RWPE2 (cell line): ENCODE measurements at regions not wholly inside any gene's neighbourhood (a gene's known extent, or its start where the extent isn't known, plus 50 kb on each side); places are given as distances from the start of the nearest gene placed in this dataset.

ENCODE experiments used
- ATAC-seq: fragments of 200-7000 bp; cut with Tn5 transposase; 3 replicates; pipeline ENCODE4 v1.9.1; 2021; ENCODE audit warnings: low read depth
- DNase-seq: peaks from one replicate; pipeline ENCODE4 v3.0.0-alpha.2; 2020; ENCODE audit warnings: low spot score
- H3K27ac ChIP-seq: fragments of 450-650 bp; 2 replicates; pipeline ENCODE4 v1.5.1; 2017; ENCODE audit warnings: mild to moderate bottlenecking; ENCODE audit not compliant: poor library complexity, severe bottlenecking
- H3K27me3 ChIP-seq: fragments of 250-450 bp; sonication (Bioruptor Pico); 2 replicates; pipeline ENCODE4 v1.5.1; 2021; ENCODE audit warnings: mild to moderate bottlenecking, moderate library complexity; ENCODE audit not compliant: insufficient read depth, poor library complexity, severe bottlenecking
- H3K36me3 ChIP-seq: fragments of 250-450 bp; sonication (Bioruptor Pico); 2 replicates; pipeline ENCODE4 v1.5.1; 2020; ENCODE audit warnings: low read depth, mild to moderate bottlenecking, moderate library complexity
- H3K4me1 ChIP-seq: fragments of 250-450 bp; sonication (Bioruptor Pico); 2 replicates; pipeline ENCODE4 v1.5.1; 2021; ENCODE audit warnings: mild to moderate bottlenecking, moderate library complexity; ENCODE audit not compliant: insufficient read depth, poor library complexity, severe bottlenecking
- H3K4me3 ChIP-seq: fragments of 250-450 bp; sonication (Bioruptor Pico); 2 replicates; pipeline ENCODE4 v1.5.1; 2021; ENCODE audit warnings: mild to moderate bottlenecking, moderate library complexity; ENCODE audit not compliant: severe bottlenecking
- H3K9me3 ChIP-seq: fragments of 250-450 bp; sonication (Bioruptor Pico); 2 replicates; pipeline ENCODE4 v1.5.1; 2021; ENCODE audit warnings: mild to moderate bottlenecking, moderate library complexity; ENCODE audit not compliant: severe bottlenecking
- TF ChIP-seq, protein P1 (sequence below): fragments of 450-650 bp; IDR thresholded peaks from one replicate; pipeline ENCODE4 v1.5.1; 2017; ENCODE audit warnings: mild to moderate bottlenecking, moderate library complexity; ENCODE audit not compliant: poor library complexity, severe bottlenecking

DNA sequence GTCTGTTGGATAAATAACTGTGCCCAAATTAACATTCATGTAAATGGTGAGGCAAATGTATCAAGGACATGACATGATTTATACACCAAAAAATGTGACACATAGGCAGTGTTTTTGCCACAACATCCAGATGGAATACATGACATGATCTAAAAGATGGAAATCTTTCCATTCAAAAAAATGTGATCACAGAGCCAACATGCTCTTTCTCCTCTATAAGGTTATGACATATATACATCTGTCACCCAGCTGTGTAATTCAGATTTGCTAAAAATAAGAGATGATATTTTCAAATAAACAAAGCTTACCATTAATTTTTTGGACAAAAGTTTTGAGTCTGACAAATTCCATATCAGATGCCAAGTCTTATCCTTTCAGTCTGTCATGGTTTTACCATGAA lies 95.5 kb upstream of the COL3A1 start:
- no peak for ATAC-seq
- TF ChIP-seq, protein P1, sequence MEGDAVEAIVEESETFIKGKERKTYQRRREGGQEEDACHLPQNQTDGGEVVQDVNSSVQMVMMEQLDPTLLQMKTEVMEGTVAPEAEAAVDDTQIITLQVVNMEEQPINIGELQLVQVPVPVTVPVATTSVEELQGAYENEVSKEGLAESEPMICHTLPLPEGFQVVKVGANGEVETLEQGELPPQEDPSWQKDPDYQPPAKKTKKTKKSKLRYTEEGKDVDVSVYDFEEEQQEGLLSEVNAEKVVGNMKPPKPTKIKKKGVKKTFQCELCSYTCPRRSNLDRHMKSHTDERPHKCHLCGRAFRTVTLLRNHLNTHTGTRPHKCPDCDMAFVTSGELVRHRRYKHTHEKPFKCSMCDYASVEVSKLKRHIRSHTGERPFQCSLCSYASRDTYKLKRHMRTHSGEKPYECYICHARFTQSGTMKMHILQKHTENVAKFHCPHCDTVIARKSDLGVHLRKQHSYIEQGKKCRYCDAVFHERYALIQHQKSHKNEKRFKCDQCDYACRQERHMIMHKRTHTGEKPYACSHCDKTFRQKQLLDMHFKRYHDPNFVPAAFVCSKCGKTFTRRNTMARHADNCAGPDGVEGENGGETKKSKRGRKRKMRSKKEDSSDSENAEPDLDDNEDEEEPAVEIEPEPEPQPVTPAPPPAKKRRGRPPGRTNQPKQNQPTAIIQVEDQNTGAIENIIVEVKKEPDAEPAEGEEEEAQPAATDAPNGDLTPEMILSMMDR: no peak

DNA sequence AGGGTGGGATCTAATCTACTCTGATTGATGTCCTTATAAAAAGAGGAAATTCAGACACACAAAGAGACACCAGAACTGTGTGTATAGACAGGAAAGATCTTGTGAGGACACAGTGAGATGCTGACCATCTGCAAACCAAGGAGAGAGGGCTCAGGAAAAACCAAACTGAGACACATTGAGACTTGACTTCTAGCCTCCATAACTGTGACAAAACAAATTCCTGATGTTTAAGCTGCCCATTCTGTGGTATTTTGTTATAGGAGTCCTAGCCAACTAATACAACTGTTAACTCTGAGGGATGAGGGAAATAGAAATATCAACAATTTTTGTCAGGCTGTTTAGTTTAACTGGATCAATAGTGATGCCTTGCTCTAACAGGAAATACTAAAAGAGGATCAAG lies 93.4 kb upstream of the COL3A1 start:
- Histone ChIP-seq H3K9me3 (no peaks in the 10 kb centered on the region), H3K27ac (no peak overlapping the region), H3K27me3 (no peaks in the 10 kb centered on the region), H3K36me3 (no peaks in the 10 kb centered on the region), H3K4me1 (no peaks in the 10 kb centered on the region), H3K4me3 (no peak overlapping the region)
- ATAC-seq (no peak), DNase-seq (no peak)
- TF ChIP-seq, protein P1: no peak

More for the DNA sequence above, 95.5 kb upstream of the COL3A1 start:
- H3K4me1 ChIP-seq: no peaks in the 10 kb centered on the region
- no peaks in the 10 kb centered on the region for H3K36me3 ChIP-seq
- no peak overlapping the region for H3K27ac ChIP-seq
- H3K27me3 ChIP-seq: no peaks in the 10 kb centered on the region
- H3K9me3 ChIP-seq: no peaks in the 10 kb centered on the region
- no peak for DNase-seq
- no peak overlapping the region for H3K4me3 ChIP-seq

DNA sequence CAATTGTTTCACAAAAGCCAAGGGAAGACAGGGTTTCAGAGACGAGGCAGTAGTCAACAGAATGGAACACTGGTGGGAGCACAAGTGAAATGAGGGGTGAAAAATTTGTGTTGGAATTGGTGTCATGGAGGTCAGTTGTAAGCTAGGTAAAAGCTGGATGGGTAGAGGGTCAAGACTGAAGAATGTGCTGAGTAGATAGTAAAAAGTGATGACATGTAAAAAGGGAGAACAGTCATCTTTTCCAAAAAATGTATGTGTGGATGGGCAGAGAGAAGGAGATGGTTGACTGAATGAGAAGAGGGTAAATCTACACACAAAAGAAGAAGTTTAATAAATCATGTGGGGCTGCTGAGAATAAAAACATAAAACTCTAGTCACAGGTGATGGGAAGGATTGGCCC lies 92.7 kb upstream of the COL3A1 start:
- Histone ChIP-seq H3K27me3 (no peaks in the 10 kb centered on the region), H3K36me3 (no peaks in the 10 kb centered on the region), H3K4me1 (no peaks in the 10 kb centered on the region), H3K9me3 (no peaks in the 10 kb centered on the region), H3K4me3 (no peak overlapping the region), H3K27ac (no peak overlapping the region)
- DNase-seq: no peak
- no peak for ATAC-seq
- TF ChIP-seq, protein P1: no peak

DNA sequence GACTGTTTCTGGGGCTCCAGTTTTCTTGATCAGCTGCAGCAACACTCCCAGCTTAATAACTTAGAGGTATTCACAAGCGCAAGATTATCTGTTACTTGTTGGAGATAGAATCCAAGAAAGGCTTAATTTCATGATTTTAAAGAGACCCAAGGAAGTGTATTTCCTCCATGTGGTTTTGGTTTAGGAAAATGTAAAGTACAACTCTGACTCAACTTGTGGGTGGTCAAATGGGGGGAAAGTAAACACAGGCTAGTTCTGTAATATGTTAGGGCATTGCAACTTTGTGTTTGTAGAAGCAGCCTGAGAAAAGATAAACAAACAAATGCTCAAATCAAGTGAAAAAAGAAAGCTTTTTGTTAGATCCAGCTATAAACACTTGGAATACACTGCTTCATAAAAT lies 90.1 kb upstream of the COL3A1 start:
- Histone ChIP-seq H3K4me3 (no peak overlapping the region), H3K27ac (no peak overlapping the region), H3K9me3 (no peaks in the 10 kb centered on the region), H3K27me3 (no peaks in the 10 kb centered on the region), H3K36me3 (no peaks in the 10 kb centered on the region), H3K4me1 (no peaks in the 10 kb centered on the region)
- TF ChIP-seq, protein P1: no peak
- DNase-seq (no peak), ATAC-seq (no peak)

DNA sequence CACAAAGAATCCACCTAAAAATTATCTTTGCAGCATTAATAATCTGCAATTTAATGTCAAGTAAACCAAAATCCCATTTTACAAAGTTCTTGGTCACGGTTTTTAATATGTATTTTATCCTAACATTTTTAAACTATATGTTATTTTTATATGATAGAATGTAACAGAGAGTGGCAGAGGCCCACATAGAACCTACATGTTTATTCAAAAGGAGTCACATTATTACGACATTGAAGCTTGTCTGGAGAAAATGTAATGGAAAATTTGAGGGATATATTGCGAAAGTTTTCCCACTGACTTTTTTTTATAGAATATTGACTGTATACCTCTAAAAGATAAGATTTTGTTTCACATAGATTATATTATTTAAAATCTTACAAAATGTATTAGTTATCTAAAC lies 89.7 kb upstream of the COL3A1 start:
- DNase-seq: no peak
- ATAC-seq: no peak
- TF ChIP-seq, protein P1: no peak
- no peaks in the 10 kb centered on the region for H3K27me3 ChIP-seq
- H3K36me3 ChIP-seq: no peaks in the 10 kb centered on the region
- H3K9me3 ChIP-seq: no peaks in the 10 kb centered on the region
- H3K27ac ChIP-seq: no peak overlapping the region
- no peaks in the 10 kb centered on the region for H3K4me1 ChIP-seq
- H3K4me3 ChIP-seq: no peak overlapping the region
